EL (cell line): ENCODE measurements at regions not wholly inside any gene's neighbourhood (a gene's known extent, or its start where the extent isn't known, plus 50 kb on each side); places are given as distances from the start of the nearest gene placed in this dataset.
A peak's percentile ranks its signal among the peaks of the same experiment; 100 is the strongest.

Experiments
- DNase-seq: peaks from one replicate; pipeline ENCODE4 v3.0.0-alpha.2; 2016

- no peak for DNase-seq
Observed at GRCh38 chr18:57869221-57869620, 66.1 kb upstream of the ATP8B1 start.

- DNase-seq: no peak
Observed at GRCh38 chr18:57866355-57866754, 63.2 kb upstream of the ATP8B1 start.

DNA sequence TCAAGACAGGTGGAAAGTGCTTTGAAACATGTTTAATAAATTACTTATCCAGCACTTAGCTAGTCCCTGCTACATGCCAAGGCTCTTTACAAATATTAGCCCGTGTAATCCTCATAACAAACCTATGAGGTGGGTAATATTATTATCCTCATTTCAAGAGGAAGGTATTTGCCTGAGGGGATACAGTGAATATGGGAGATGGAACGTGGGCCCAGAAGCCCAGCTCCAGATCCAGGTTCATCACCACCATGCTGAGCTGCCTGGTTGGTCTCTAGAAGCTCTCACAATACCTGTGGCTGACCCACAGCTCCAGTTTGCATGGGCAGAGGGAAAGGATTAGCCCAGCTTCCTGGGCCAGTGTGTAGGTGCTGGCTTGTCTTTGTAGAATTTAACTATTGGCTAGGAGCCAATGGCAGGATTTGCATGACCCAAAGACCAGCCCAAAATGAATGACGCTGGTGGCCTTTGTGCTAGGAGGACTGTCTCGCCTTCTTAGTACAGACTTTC lies 61.6 kb upstream of the ATP8B1 start:
- peak; percentile 26 for DNase-seq

GRCh38 chr18:57863706-57864105 lies 60.6 kb upstream of the ATP8B1 start:
- DNase-seq: peak; percentile 25

GRCh38 chr18:57859314-57859713 lies 56.2 kb upstream of the ATP8B1 start:
- DNase-seq: peak; percentile 51

GRCh38 chr18:57856557-57857280 lies 53.6 kb upstream of the ATP8B1 start:
- DNase-seq: no peak

- no peak for DNase-seq
Observed at GRCh38 chr18:57856128-57856527, 53.0 kb upstream of the ATP8B1 start.

GRCh38 chr18:57855551-57855950 lies 52.4 kb upstream of the ATP8B1 start:
- DNase-seq: no peak

- DNase-seq: no peak
Observed at GRCh38 chr18:57854726-57855125, 51.6 kb upstream of the ATP8B1 start.

DNA sequence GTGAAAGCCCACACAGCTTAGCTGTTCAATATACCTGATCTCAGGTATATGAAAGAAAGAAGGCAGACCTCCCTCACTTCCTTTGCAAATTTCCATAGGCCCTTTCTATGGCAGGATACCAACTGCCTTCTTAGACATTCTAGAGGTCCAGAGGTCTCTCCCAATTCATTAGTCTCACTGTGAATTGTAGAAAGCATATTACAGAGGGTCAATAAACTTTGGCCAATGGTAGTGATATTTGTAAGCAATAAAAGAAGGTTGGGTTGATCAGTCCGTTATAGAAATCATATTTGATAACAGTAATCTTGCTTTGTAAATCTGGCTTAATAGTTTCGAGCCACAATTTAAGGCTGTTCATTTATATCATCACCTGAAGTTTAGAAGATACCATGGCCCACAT lies 50.7 kb upstream of the ATP8B1 start:
- DNase-seq: no peak

DNA sequence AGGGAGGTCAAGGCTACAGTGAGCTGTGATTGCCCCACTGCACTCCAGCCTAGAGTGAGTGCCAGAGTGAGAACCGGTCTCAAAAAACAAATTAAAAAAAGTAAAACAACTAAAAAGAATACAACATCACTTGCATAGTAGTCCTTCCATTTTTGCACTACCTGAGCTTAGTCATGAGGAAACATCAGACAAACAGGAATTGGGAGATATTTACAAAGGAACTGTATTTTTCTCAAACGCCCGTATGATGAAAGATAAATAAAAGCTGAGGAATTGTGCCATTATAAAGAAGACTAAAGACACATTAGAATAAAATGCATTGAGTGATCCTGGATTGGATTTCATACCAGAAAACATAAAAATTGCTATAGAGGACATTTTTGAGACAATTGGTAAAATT lies 50.0 kb upstream of the ATP8B1 start:
- no peak for DNase-seq
